GM21367 (cell line): ENCODE measurements at regions not wholly inside any gene's neighbourhood (a gene's known extent, or its start where the extent isn't known, plus 50 kb on each side); places are given as distances from the start of the nearest gene placed in this dataset.

ENCODE experiments used
- ATAC-seq: cut with Tn5 transposase; IDR thresholded peaks from one replicate; pipeline ENCODE4 v1.9.1; 2021; ENCODE audit not compliant: unreplicated experiment

DNA sequence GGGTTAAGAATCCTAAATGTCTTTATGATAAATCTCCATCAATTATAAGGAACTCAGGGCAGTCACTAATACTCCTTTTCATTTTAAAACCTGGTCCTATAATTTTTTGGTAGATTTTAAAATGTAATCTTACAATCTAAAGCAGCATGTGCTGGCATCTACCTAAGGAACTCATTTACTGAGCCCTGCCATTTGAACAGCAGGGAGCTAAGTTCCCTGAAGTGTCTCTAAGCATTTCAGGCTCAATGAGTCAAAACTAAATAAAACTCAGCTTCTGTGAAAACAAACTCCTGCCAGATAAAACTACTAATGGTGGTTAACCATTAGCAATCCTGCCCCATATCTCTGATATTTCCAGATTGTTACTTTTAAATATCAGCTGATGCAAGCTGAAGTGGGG is 1371.8 kb upstream of the PRMT6 start:
- no peak for ATAC-seq

DNA sequence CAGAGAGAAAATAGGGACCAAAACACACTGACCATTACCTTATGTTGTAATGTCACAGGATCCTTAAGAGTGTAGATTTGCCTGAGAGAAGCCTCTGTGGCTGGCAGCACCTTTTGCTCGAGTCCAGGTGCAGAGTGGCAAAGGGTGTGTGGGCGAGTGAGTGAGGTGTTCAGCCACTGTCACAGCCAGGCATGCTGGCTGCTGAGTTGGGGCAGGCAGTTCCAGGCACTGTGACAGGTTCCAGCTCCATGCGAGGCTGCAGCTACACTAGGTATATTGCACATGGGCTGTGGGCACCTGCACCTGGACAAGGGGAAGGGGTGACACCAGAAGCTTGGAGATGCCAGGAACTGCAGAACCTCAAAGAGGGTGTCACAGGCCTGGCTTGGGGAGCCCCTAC is 1370.4 kb upstream of the PRMT6 start:
- no peak for ATAC-seq

DNA sequence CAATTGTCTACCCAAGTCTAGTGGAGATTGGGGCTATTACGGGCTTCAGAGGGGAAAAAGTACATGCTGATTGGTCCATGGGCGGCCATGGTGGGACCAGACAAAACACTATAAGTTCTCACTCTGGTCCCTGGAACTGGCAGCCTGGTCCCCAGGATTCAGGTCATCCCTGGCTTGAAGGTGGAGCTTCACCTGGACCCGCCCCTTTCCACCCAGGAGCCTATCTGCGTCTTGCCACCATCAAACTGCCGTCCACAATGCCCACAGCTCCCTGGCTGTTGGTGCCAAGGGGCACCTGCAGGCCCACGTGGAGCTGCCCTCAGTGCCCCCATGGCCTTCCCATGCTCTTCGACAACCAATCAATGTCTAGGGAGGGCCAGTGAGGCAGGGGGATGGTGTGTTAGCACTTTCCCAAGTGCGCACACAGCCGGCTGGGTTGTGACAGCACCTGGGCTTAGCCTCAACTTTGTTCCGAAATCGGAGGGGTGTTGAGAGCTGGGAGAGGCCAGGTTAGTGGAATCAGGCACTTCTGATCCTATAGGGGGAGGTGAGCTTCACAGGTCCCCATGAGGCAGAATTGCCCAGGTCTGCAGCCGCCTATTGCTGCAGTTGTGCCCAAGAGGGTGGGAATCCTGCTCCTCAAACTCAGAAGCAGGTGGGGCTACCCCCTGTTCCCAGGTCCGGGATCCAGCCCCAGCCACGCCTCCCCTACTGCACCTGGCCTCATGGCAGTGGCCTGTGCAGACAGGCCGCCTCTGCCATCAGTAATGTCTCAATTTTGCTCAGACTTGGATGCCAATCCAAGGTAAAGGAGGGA is 1369.4 kb upstream of the PRMT6 start:
- ATAC-seq = no peak

DNA sequence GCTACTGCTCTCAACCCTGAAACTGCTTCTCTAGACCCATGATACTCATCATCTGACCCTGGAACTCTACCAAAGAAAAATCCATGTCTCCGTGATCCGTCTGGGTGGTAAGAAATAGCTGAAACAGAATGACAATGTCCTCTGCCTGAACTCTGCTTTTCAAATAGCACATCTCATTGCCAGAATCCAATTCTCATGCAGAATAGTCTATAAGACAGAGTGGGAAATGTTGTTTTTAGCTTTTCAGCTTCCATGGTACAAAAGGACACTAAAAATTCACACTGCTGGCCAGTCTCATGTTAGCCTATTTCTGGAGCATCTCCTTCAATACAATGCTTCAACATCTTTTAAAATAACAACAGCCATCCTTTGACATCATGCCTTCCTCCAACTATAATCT is 1355.8 kb upstream of the PRMT6 start:
- ATAC-seq = no peak

- ATAC-seq = no peak
Measured at GRCh38 chr1:105724286-105724685, 1332.2 kb upstream of the PRMT6 start.

DNA sequence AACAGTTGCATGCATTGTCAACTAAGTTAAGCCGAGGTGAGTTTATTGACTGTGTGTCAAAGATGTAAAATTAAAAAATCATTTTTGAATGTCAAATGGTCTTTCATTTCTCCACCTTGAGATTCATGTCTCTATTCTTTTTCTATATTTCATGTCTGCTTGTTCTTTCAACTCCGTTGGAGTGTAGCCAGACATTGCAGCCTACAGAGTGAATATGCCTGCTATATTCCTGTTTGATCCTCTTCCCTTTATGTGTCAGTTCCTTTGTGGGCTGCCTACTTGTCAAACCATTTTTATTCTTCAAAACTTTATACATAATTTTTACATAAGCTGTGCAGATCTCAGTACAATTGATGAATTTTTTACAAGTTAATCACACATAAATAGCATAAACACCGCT is 1325.8 kb upstream of the PRMT6 start:
- no peak for ATAC-seq

- ATAC-seq = no peak
Measured at GRCh38 chr1:105736349-105736748, 1320.1 kb upstream of the PRMT6 start.

DNA sequence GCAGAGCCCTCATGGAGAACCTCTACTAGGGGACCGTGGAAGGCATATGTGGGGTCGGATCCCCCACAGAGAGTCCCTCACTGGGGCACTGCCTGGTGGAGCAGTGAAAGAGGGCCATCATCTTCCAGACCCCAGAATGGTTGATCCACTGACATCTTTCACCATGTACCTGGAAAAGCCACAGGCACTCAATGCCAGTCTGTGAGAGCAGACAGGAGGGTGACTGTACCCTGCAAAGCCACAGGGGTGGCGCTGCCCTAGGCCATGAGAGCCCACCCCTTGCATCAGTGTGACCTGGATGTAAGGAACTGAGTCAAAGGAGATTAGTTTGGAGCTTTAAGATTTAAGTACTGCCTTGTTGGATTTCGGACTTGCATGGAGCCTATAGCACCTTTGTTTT is 1276.7 kb upstream of the PRMT6 start:
- no peak for ATAC-seq

- no peak for ATAC-seq
Measured at GRCh38 chr1:105785021-105785420, 1271.5 kb upstream of the PRMT6 start.

DNA sequence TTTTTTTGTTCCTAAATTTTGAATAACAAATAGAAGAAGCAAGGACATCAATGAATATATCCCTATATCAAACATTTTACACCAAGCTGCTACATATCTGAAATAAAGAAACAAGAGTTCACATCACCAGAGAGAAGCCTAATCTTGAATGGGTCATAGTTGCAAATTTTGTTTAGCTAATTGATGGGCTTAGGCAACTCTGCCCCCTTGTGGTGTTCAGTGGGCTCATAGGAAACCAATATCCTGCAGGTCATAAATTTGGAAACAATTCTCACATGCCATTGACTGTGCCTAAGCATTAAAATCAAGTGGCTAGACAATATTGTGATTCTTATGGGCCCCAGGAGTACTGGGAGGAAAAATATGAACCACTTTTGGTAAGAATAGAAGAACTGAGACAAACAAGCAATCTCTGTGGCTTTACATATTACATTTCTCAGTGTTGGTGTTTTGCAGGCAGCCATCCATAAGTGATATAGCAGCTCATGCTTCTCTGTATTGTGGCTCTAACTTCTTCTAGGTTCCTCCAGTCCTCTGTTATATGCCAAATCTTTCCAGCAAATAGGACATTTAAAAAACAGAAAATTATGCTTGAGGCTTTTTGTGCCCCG is 1262.8 kb upstream of the PRMT6 start:
- peak; percentile 64 for ATAC-seq

GRCh38 chr1:105795741-105796140 is 1260.7 kb upstream of the PRMT6 start:
- ATAC-seq = no peak

- ATAC-seq = no peak
Measured at GRCh38 chr1:105830571-105831146, 1225.8 kb upstream of the PRMT6 start.

DNA sequence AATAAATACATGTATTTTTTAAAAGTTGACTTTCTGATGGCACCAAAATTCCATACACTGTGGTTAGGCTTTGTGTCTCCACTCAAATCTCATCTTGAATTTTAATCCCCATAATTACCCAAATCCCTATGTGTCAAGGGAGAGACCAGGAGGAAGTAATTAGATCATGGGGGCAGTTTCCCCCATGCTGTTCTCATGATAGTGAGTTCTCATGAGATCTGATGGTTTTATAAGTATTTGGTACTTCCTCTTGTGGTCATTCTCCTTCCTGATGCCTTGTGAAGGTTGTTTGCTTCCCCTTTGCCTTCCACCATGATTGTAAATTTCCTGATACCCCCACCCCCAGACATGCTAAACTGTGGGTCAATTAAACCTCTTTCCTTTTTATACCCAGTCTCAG is 1218.4 kb upstream of the PRMT6 start:
- ATAC-seq = no peak

DNA sequence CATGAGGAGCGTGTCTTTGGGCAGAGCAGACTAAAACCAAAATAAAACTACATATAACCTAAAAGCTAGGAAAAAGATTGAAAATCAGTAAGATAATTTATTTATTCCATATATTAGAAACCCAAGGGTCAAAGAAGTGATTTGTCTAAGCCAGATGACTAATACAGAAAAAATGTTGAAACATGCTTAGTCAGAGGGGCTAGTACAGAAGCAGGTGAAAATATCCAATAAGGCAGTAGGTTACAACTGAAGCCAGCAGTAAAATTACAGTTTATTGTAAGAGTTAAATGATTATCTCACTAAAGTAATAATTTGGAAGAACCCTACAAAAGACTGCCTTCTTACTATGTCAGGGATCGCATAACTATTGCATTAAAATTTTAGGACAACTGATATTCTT is 1190.9 kb upstream of the PRMT6 start:
- ATAC-seq = no peak

- no peak for ATAC-seq
Measured at GRCh38 chr1:105872817-105873216, 1183.7 kb upstream of the PRMT6 start.

GRCh38 chr1:105874621-105875020 is 1181.9 kb upstream of the PRMT6 start:
- ATAC-seq = peak; percentile 78

- no peak for ATAC-seq
Measured at GRCh38 chr1:105886309-105886708, 1170.2 kb upstream of the PRMT6 start.

- no peak for ATAC-seq
Measured at GRCh38 chr1:105891308-105891707, 1165.2 kb upstream of the PRMT6 start.

DNA sequence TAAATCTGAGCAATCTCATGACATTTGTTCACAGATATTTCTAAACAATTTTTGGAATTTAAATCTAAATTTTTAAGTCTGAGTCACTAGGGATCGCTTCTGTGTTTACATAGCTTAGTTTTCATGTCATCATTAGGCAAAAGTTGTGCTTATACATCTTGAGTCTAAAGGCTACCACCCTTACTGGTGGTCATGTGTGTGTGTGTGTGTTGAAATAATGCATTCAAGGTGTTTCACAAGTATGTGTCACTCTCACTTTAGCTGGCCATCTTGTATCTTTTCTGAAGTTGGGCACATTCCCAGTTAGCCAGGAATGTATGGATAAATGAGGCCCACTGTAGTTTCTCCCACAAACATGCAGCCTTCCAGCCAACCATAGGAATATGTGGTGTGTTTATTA is 1162.5 kb upstream of the PRMT6 start:
- ATAC-seq = no peak

GRCh38 chr1:105909811-105910210 is 1146.7 kb upstream of the PRMT6 start:
- no peak for ATAC-seq

GRCh38 chr1:105914403-105914802 is 1142.1 kb upstream of the PRMT6 start:
- no peak for ATAC-seq

- ATAC-seq = no peak
Measured at GRCh38 chr1:105934806-105935205, 1121.7 kb upstream of the PRMT6 start.
